ENCODE measurements at regions not wholly inside any gene's neighbourhood (a gene's known extent, or its start where the extent isn't known, plus 50 kb on each side); places are given as distances from the start of the nearest gene placed in this dataset.

- no peak for TF ChIP-seq POLR2A (IDR thresholded peaks at IDR 0.05)
- no peak for TF ChIP-seq CTCF (IDR thresholded peaks at IDR 0.05 in 8 of 11, conservative IDR thresholded peaks at IDR 0.05 in 3 of 11)
Observed at GRCh38 chr15:93479715-93480114, 390.7 kb upstream of the RGMA start.

All from spleen (tissue), 7 donors.